ENCODE measurements at regions not wholly inside any gene's neighbourhood (a gene's known extent, or its start where the extent isn't known, plus 50 kb on each side); places are given as distances from the start of the nearest gene placed in this dataset.
A peak's percentile ranks its signal among the peaks of the same experiment; 100 is the strongest.

- Histone ChIP-seq H3K27ac (no peak overlapping the region), H3K27me3 (ENCODE audit: insufficient read depth in 3 of 3, low read length in 2 of 3) (peaks cover 0 to 6% (median 2%) of the 10 kb centered on the region in 3 donors), H3K4me1 (peaks cover 12% of the 10 kb centered on the region), H3K9me3 (no peaks in the 10 kb centered on the region), H3K4me3 (peak overlapping the region; percentile 54), H3K36me3 (ENCODE audit: insufficient read depth in 1 of 2, low read depth in 1 of 2) (no peaks in the 10 kb centered on the region)
- intact Hi-C loops (cut with DNase I), result no loop called here
- ATAC-seq, result peak in 3 of 4 donors; percentile 18 to 35 (median 31)
- peak; percentile 14 to 56 for DNase-seq
- WGBS, 3 donors, result 42 to 48% (median 44%) methylated on average over 38 of the region's 38 CpGs
- no peak for TF ChIP-seq CTCF (IDR thresholded peaks at IDR 0.05)
Measured at GRCh38 chr3:23671851-23672589, 133.7 kb upstream of the UBE2E1 start.

GRCh38 chr3:23672628-23673027, 133.1 kb upstream of the UBE2E1 start:
- peaks cover 0 to 6% (median 2%) of the 10 kb centered on the region in 3 donors for H3K27me3 ChIP-seq (ENCODE audit: insufficient read depth in 3 of 3, low read length in 2 of 3)
- H3K4me1 ChIP-seq, result peaks cover 12% of the 10 kb centered on the region
- H3K9me3 ChIP-seq, result no peaks in the 10 kb centered on the region
- ATAC-seq (no peak), DNase-seq (no peak)
- H3K4me3 ChIP-seq, result no peak overlapping the region
- no peak for TF ChIP-seq CTCF (IDR thresholded peaks at IDR 0.05)
- no peaks in the 10 kb centered on the region for H3K36me3 ChIP-seq (ENCODE audit: insufficient read depth in 1 of 2, low read depth in 1 of 2)
- intact Hi-C loops (cut with DNase I), result no loop called here
- 92 to 96% (median 93%) methylated on average over 4 of the region's 4 CpGs for WGBS, 3 donors
- no peak overlapping the region for H3K27ac ChIP-seq

- H3K27ac ChIP-seq, result no peak overlapping the region
- 86 to 92% (median 91%) methylated on average over 3 of the region's 3 CpGs for WGBS, 3 donors
- ATAC-seq (no peak), DNase-seq (no peak)
- no peaks in the 10 kb centered on the region for H3K4me1 ChIP-seq
- no peaks in the 10 kb centered on the region for H3K36me3 ChIP-seq (ENCODE audit: insufficient read depth in 1 of 2, low read depth in 1 of 2)
- no peaks in the 10 kb centered on the region for H3K9me3 ChIP-seq
- peaks cover 0 to 6% (median 2%) of the 10 kb centered on the region in 3 donors for H3K27me3 ChIP-seq (ENCODE audit: insufficient read depth in 3 of 3, low read length in 2 of 3)
- intact Hi-C loops (cut with DNase I), result no loop called here
- no peak for TF ChIP-seq CTCF (IDR thresholded peaks at IDR 0.05)
- H3K4me3 ChIP-seq, result no peak overlapping the region
Measured at GRCh38 chr3:23675010-23675409, 130.7 kb upstream of the UBE2E1 start.

- Histone ChIP-seq H3K36me3 (ENCODE audit: insufficient read depth in 1 of 2, low read depth in 1 of 2) (no peaks in the 10 kb centered on the region), H3K9me3 (no peaks in the 10 kb centered on the region), H3K4me1 (no peaks in the 10 kb centered on the region), H3K27ac (no peak overlapping the region), H3K4me3 (no peak overlapping the region), H3K27me3 (ENCODE audit: insufficient read depth in 3 of 3, low read length in 2 of 3) (peaks cover 0 to 4% (median 2%) of the 10 kb centered on the region in 3 donors)
- ATAC-seq (no peak), DNase-seq (no peak)
- 97 to 100% (median 100%) methylated on average over 1 of the region's 1 CpG for WGBS, 3 donors
- intact Hi-C loops (cut with DNase I), result no loop called here
- no peak for TF ChIP-seq CTCF (IDR thresholded peaks at IDR 0.05)
Measured at GRCh38 chr3:23676093-23676492, 129.7 kb upstream of the UBE2E1 start.

- DNase-seq (peak in 1 of 2 donors; percentile 18), ATAC-seq (peak in 2 of 4 donors; percentile 21 to 30)
- H3K27me3 ChIP-seq (ENCODE audit: insufficient read depth in 3 of 3, low read length in 2 of 3), result no peaks in the 10 kb centered on the region
- peaks cover 6% of the 10 kb centered on the region for H3K4me1 ChIP-seq
- intact Hi-C loops (cut with DNase I), result no loop called here
- no peaks in the 10 kb centered on the region for H3K9me3 ChIP-seq
- TF ChIP-seq CTCF (IDR thresholded peaks at IDR 0.05), result peak; percentile 19
- H3K27ac ChIP-seq, result no peak overlapping the region
- no peak overlapping the region for H3K4me3 ChIP-seq
- no peaks in the 10 kb centered on the region for H3K36me3 ChIP-seq (ENCODE audit: insufficient read depth in 1 of 2, low read depth in 1 of 2)
- WGBS, 3 donors, result 26 to 45% (median 27%) methylated on average over 1 of the region's 1 CpG
Measured at GRCh38 chr3:23682646-23683045, 123.1 kb upstream of the UBE2E1 start.

Measured in psoas muscle (tissue), 7 donors.